Prostate gland (tissue), 2 donors: ENCODE measurements at regions not wholly inside any gene's neighbourhood (a gene's known extent, or its start where the extent isn't known, plus 50 kb on each side); places are given as distances from the start of the nearest gene placed in this dataset.
"Not testable (repeated sequence)": the region's sequence is repeated elsewhere in the genome, so short reads cannot be mapped to it uniquely, and the experiment has no call there.

Experiments used
- DNase-seq: peaks from one replicate; pipeline ENCODE4 v3.0.0-alpha.2; 2019; ENCODE audit warnings: low spot score
- H3K27ac ChIP-seq, 2 donors: fragments of 200-600 bp; sonication (generic); 2 replicates each; pipeline ENCODE4 v1.5.1; 2017 to 2019
- H3K27me3 ChIP-seq: fragments of 200-600 bp; sonication (generic); replicated peaks from 2 replicates; pipeline ENCODE4 v1.5.1; 2019; ENCODE audit not compliant: insufficient read depth
- H3K36me3 ChIP-seq, 2 donors: fragments of 200-600 bp; sonication (generic); 1 replicate in 1 of 2; 2 replicates in 1 of 2; pipeline versions ENCODE4 v1.5.1 to v1.8.1; 2017 to 2019
- H3K4me1 ChIP-seq: fragments of 200-600 bp; sonication (generic); replicated peaks from 2 replicates; pipeline ENCODE4 v1.5.1; 2019
- H3K4me3 ChIP-seq, 2 donors: fragments of 200-600 bp; sonication (generic); 2 replicates each; pipeline ENCODE4 v1.5.1; 2017 to 2019
- H3K9me3 ChIP-seq: fragments of 200-600 bp; sonication (generic); 2 replicates; pipeline ENCODE4 v1.5.1; 2017
- POLR2A ChIP-seq: fragments of 450-650 bp; IDR thresholded peaks from one replicate; pipeline ENCODE4 v1.6.1; 2016; ENCODE audit warnings: antibody characterized with exemption, mild to moderate bottlenecking
- POLR2AphosphoS5 ChIP-seq: sonication (generic); formaldehyde crosslinking; IDR thresholded peaks from one replicate; pipeline ENCODE4 v1.6.1; 2017; ENCODE audit warnings: antibody characterized with exemption
- WGBS: methylation state at CpG from one replicate; pipeline ENCODE4 v1.1.5; 2018; 5-methylcytosine and 5-hydroxymethylcytosine counted together
- intact Hi-C: fragments of 100-400 bp; cut with DNase I; formaldehyde crosslinking; loops from one replicate; pipeline ENCODE4 v1.14.2; 2022
- TF ChIP-seq, protein P1 (sequence below), 4 experiments: fragments of 200-600 bp in 2 of 4; fragments of 450-650 bp in 2 of 4; sonication (generic) in 2 of 4; IDR thresholded peaks; 1 replicate in 3 of 4; 2 replicates in 1 of 4; pipeline ENCODE4 v1.5.1; 2016 to 2019; ENCODE audit warnings: antibody characterized with exemption in 4 of 4, mild to moderate bottlenecking in 2 of 4, moderate library complexity in 2 of 4

DNA sequence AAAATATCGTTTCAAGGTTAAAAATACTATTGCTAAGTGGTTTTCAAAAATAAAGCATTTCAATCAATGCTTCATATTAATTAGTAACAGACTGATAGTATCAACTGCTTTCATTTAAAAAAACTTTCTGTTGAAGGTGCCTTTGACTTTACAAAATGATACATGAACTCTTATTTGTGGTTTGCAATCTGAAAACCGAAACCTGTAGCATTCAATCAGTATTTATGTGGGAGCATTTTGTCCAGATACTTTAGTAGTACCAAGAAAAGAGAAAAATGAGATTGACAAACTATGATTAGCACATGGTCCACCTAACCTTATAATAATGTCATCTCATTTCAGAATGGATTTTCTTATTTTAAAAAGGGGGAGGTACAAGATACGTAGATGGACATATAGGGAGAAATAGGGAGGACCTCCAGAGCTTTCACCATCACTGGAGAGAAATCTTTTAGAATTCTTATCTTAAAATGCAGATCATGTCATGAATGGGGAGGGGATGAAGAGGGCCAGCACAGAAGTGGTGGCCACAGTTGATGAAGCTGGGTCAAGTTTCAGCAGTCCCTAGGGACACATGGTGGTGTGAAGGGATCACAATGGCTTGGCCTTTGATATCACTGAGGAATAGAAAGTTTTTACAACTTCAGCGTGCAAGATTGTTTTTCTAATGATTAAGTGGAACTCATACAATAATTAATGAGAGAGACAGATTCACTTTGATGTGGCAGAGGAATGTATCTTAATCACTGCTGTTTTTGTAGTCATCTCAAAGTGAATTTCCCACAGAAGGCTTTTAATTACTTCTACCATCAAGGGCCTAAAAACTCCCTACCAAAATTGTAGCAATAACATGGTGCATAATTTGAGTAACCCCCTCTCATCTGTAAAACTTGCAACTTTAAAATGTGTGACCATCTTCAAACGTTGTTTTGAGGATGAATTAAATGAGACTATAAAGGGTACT lies 322.3 kb upstream of the EDIL3 start:
- H3K9me3 ChIP-seq, result no peaks in the 10 kb centered on the region
- H3K27me3 ChIP-seq, result no peaks in the 10 kb centered on the region
- WGBS, result 73% methylated on average over 5 of the region's 5 CpGs
- H3K4me1 ChIP-seq, result no peaks in the 10 kb centered on the region
- DNase-seq, result no peak
- H3K4me3 ChIP-seq, result no peak overlapping the region
- intact Hi-C loops, result no loop called here
- TF ChIP-seq, protein P1, sequence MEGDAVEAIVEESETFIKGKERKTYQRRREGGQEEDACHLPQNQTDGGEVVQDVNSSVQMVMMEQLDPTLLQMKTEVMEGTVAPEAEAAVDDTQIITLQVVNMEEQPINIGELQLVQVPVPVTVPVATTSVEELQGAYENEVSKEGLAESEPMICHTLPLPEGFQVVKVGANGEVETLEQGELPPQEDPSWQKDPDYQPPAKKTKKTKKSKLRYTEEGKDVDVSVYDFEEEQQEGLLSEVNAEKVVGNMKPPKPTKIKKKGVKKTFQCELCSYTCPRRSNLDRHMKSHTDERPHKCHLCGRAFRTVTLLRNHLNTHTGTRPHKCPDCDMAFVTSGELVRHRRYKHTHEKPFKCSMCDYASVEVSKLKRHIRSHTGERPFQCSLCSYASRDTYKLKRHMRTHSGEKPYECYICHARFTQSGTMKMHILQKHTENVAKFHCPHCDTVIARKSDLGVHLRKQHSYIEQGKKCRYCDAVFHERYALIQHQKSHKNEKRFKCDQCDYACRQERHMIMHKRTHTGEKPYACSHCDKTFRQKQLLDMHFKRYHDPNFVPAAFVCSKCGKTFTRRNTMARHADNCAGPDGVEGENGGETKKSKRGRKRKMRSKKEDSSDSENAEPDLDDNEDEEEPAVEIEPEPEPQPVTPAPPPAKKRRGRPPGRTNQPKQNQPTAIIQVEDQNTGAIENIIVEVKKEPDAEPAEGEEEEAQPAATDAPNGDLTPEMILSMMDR (IDR thresholded peaks at IDR 0.05), result no peak
- TF ChIP-seq POLR2AphosphoS5, result no peak
- no peak for TF ChIP-seq POLR2A
- H3K36me3 ChIP-seq, result no peaks in the 10 kb centered on the region
- H3K27ac ChIP-seq, result no peak overlapping the region

- H3K36me3 ChIP-seq, DNase-seq, H3K27me3 ChIP-seq, H3K27ac ChIP-seq, H3K4me1 ChIP-seq, intact Hi-C loops, H3K4me3 ChIP-seq, H3K9me3 ChIP-seq: not testable (repeated sequence)
- 84% methylated on average over 7 of the region's 7 CpGs for WGBS
Observed at GRCh38 chr5:84700545-84700944, 315.9 kb upstream of the EDIL3 start.

GRCh38 chr5:84696651-84697050 lies 312.0 kb upstream of the EDIL3 start:
- Histone ChIP-seq H3K27me3 (no peaks in the 10 kb centered on the region), H3K27ac (no peak overlapping the region), H3K4me3 (no peak overlapping the region), H3K9me3 (no peaks in the 10 kb centered on the region), H3K4me1 (no peaks in the 10 kb centered on the region), H3K36me3 (no peaks in the 10 kb centered on the region)
- intact Hi-C loops, result no loop called here
- 61% methylated on average over 2 of the region's 2 CpGs for WGBS
- TF ChIP-seq POLR2A (no peak), POLR2AphosphoS5 (no peak)
- TF ChIP-seq, protein P1 (IDR thresholded peaks at IDR 0.05), result no peak
- no peak for DNase-seq

GRCh38 chr5:84695330-84695729 lies 310.6 kb upstream of the EDIL3 start:
- WGBS, result 97% methylated on average over 3 of the region's 3 CpGs
- intact Hi-C loops, result no loop called here
- Histone ChIP-seq H3K4me1 (no peaks in the 10 kb centered on the region), H3K4me3 (no peak overlapping the region), H3K27ac (no peak overlapping the region), H3K27me3 (no peaks in the 10 kb centered on the region), H3K9me3 (no peaks in the 10 kb centered on the region), H3K36me3 (no peaks in the 10 kb centered on the region)
- TF ChIP-seq, protein P1 (IDR thresholded peaks at IDR 0.05), result no peak
- no peak for TF ChIP-seq POLR2AphosphoS5
- TF ChIP-seq POLR2A, result no peak
- DNase-seq, result no peak

DNA sequence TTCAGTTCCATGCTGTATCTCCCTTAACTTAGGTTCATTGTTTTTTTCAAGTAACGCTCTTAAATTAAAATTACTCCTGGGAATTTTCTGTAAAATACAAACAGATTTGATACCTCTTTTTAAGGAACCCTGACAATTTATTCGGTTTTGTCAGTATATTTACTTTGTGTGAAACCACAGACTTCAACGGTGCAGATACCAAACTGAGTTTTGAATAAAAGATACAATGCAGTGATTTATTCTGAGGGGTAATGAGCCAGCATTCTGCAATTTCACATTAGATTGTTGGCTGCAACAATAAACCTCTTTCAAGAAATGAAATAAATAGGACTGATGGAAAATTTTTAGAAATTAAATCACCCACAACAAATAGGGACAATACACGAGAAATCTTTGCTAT lies 308.6 kb upstream of the EDIL3 start:
- no peak for DNase-seq
- 79% methylated on average over 4 of the region's 4 CpGs for WGBS
- TF ChIP-seq POLR2A, result no peak
- TF ChIP-seq, protein P1 (IDR thresholded peaks at IDR 0.05), result no peak
- no peak for TF ChIP-seq POLR2AphosphoS5
- Histone ChIP-seq H3K27ac (no peak overlapping the region), H3K9me3 (no peaks in the 10 kb centered on the region), H3K4me1 (no peaks in the 10 kb centered on the region), H3K27me3 (no peaks in the 10 kb centered on the region), H3K36me3 (no peaks in the 10 kb centered on the region), H3K4me3 (no peak overlapping the region)
- intact Hi-C loops, result no loop called here
